Stimulated activated CD4-positive, alpha-beta T cell treated with anti-CD3 and anti-CD28 coated beads, Interleukin-15, amount 100 ng/mL, for 24 hours (primary cell): ENCODE measurements at regions not wholly inside any gene's neighbourhood (a gene's known extent, or its start where the extent isn't known, plus 50 kb on each side); places are given as distances from the start of the nearest gene placed in this dataset.
"Not testable (repeated sequence)": the region's sequence is repeated elsewhere in the genome, so short reads cannot be mapped to it uniquely, and the experiment has no call there.

Experiments
- DNase-seq: peaks from one replicate; pipeline ENCODE4 v3.0.0-alpha.2; 2020

GRCh38 chr6:121885399-121886152 is 450.1 kb downstream of the GJA1 start:
- DNase-seq = no peak

GRCh38 chr6:121886223-121886830 is 450.9 kb downstream of the GJA1 start:
- no peak for DNase-seq

DNA sequence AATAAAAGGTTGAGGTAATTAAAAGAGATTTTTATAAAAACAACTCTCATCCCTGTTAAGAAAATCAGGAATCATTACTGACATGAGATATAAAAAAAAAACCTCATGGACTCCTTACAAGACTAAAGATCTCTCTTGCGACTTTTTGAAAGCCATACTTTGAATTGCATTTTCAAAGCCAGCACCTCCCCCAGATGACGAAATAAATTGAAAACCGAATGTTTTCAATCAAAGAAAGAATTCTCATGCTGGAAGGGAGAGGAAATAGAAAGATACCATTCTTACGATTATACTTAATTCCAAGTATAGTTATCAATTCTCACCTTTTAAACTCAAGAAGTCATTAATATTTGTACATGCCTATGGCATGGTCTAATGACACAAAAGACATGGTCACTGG is 452.3 kb downstream of the GJA1 start:
- no peak for DNase-seq

- DNase-seq = no peak
These were observed 455.0 kb downstream of the GJA1 start for GRCh38 chr6:121890307-121890910.

DNA sequence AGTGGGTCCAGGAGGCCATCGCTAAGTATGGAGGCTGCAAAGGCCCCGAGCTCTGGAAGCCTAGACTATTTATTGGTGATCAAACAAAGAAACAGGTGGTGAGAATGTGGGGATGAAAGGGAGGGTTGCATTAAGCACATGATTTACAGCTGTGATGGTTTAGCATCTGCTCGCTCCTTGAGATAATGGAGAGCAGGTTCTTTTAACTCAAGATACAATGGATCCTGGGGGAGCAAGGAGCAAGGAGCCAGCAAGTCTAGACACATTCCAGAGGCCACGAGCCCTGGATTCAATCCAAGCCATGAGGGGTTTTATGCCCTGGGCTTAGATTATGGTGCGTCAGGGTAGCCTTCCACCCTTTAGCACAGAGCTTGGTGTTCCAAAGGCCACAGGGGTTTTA is 460.3 kb downstream of the GJA1 start:
- DNase-seq = not testable (repeated sequence)

DNA sequence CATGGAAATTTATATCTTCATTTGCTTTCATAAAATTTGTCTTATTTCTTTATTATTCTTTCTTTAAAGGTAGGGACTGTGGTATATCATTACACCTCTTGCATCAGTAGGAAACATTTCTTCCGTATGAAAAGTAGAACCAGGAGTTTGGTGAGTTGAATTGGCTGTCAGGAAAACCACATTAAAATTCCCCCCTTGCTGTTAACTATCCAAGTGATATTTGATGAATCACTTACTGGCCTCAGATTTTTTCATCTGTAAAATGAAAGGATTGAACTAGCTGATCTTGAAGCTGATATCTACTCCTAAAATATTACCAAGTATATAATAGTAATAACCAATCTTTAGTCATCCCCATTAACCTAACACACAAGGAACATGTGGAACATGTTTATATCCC is 460.9 kb downstream of the GJA1 start:
- no peak for DNase-seq

DNA sequence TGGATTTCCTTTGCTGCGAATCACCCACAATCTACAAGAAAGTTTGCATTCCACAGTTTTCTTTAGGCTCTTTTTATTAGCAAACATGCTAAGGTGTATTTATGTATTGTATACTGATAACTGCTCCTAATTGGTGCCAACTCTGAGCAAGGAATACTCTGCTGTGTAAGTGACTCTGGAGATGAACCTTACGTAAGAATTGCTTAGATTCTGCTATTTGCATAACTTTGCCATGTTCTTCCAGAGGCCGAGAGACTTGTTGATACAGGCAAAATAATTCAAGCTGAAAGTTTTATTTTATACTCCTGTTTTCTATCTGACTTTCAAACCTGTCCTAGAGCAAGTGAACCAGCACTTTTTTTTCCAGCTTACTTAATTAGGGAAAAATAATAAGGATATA is 461.3 kb downstream of the GJA1 start:
- DNase-seq = no peak

DNA sequence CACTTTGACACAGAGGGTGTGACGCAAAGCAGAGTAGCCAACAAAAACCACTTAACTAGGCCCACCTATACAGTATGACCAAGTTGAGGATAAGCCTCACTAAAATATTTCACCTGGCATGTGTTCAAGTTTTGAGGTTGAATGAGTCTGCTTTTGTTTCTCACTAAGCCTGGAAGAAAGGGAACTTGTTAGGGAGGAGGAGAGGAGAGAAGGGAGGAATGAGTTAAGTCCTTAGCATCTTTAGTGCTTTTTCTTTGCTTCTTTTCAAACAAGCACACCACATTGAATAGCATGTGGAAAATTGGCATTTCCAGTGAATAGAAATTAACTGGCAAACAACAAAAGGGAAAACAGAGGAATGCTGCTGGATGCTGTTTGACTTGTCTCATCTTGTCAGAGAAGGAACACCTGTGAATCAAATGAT is 461.9 kb downstream of the GJA1 start:
- DNase-seq = no peak

DNA sequence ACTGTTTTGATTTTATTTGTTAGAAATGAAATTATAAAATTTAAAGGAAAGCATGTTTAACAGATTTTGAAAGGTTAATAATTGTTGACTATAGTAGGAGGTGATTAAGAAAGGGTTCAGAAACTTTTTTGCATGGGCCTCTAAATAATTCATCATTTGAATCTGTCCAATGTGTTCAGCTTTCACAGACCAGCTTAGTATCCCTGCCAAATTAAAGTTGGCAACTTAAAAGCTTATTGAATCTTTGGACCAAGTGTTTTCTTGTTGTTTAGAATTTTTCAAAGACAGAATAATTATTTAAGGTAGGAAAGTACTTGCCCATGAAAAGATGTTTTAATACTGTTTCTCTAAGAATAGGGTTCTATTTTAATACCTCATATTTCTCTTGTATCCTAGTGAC is 466.0 kb downstream of the GJA1 start:
- DNase-seq = no peak

DNA sequence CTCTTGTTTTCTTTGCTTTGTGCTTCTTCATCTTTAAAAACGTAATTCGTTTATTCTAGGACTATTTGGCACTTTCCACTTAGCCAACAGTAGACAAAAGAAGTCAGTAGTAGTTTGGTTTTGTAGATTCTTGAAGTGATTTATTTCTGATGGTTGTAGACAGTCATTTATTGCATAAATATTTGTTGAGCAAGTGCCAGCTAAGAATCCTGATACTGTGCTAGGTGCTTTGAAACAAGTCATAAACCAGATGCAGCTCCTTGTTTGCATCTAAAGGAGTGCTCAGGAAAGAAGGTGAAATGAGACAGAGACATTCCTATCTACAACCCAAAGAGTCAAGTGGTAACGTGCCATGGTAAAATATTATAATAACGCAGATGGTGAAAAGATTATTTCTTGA is 469.1 kb downstream of the GJA1 start:
- no peak for DNase-seq

GRCh38 chr6:121912905-121913304 is 477.5 kb downstream of the GJA1 start:
- no peak for DNase-seq

GRCh38 chr6:121917263-121917829 is 481.9 kb downstream of the GJA1 start:
- DNase-seq = no peak

DNA sequence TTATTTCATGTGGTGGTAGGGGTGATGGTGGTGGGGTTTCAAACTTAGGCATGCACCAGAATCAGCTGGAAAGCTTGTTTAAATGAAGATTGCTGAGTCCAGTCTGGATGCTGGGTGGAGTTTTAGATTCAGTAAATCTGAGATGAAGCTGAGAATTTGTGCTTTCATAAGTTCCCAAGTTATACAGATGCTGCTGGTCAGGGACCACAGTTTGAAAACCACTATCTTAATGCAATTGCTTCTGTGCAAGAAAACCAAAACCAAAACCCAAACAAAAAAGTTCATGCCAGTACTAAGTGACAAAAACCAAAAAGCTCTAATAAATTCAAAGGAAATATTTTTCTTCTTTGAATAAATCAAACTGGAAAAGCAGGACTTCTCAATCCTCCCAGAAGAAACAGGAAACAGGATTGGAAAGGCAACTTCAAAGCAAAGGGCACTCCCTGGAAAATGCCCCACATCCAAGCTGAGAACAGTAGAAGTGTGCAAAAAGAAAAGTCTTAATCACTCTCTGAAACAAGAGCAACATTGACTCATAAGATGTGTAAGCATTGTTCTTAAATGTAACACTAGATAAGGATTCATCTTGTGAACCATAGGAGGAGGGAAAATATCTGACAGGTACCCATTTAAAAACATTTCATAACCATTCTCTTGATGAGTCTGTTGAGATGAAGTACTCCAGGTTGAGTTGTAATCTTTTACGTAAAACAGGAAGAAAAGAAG is 481.5 kb upstream of the HSF2 start:
- DNase-seq = no peak

DNA sequence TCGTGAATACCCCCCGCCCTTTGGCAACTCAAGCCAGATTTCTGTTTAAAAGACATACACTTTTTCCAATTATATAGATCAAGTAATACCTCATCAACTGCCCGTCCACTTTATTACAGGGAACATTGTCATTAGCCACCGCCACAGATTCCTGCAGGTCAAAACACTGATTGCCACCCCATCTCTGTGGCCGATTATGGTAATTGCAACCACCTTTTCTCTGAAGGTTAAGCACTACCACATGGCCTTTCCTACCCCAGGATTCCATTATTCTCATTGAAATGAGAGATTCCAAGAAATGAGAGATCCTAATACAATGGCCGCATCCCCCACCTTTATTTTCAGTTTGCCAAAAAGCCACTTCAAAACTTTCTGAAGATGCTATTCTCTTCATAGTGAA is 478.8 kb upstream of the HSF2 start:
- no peak for DNase-seq

- no peak for DNase-seq
These were observed 474.4 kb upstream of the HSF2 start for GRCh38 chr6:121925024-121925423.

DNA sequence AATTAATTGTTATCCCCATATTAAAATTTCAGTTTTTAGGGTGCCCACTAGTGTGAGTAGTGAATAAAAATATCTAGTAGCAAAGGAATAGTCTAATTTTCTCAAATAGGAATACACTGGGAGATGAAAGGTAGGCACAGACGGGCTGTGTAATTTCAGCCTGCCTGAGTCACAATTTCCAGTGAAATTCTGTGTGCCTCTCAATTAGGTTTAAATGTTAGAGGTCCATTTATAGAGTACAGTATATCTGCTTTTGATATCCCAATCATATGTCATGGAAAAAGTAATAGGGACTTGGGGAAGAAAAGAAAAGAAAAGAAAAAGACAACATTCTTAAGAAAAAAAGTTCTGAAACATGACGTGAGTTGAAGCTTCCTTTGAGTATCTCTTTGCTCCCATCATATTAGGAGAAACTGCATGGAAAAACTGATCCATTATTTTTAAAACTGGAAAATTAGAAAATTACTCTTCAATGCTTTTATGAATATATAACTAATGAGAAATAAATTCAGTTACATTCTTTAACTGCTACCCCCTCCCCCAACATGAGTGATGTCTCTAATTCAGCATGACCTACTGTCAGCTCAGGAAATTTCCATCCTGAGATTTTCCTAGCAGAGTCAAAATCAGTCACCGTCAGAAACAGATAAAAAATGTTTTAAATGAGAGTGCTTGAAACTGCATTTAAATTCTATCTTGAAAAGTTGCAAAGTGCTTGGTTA is 473.8 kb upstream of the HSF2 start:
- no peak for DNase-seq

DNA sequence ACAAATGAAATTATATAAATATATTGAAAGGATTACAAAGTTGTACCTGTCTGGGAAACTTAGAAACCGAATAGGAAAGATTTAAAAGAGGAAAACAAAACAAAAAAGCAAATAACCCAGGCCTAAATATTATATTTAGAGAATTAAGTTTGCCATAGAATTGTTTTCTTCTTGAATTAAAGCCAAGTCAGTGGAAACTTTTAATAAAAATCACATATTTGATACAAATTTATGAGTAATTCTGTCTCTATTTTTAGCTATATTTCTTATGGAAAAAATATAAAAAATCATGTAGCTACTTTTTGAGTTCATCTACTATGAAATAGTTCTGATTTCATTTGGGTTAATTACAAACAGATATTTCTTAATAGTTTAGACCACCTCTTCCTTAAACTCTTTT is 470.2 kb upstream of the HSF2 start:
- DNase-seq = no peak

GRCh38 chr6:121932076-121932991 is 467.1 kb upstream of the HSF2 start:
- no peak for DNase-seq

DNA sequence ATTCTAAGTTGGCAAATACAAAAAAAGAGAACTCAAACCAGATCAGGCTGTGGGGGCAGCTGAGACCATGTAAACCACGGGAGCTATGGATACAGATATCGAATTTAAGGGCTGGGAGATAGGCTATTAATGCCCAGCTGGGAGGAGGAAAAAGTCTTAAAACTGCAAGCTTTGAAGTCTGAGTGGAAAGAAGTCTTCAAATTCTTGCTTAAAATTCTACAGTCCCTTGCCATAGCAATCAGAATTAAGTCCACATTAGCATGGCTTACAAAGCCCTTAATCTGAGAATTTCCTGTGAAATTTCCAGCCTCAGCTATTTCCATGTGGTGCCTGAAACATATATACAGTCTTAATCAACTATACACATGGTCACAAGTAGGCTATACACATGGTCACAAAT is 465.0 kb upstream of the HSF2 start:
- DNase-seq = no peak

DNA sequence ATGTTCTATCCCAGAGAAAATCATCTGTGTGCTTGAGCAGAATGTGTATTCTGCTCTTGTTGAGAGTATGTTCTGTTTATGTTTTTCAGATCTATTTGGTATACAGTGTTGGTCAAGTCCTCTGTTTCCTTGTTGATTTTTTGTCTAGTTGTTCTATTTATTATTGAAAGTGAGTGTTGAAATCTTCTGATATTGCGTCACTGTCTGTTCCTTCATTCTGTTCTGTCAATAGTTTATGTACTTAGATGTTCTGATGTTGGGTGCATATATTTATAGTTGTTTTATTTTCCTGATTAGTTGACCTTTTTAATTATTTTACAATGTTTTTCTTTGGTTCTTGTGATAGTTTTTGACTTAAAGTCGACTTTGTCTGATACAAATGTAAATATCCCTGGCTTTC is 458.7 kb upstream of the HSF2 start:
- DNase-seq = no peak

- no peak for DNase-seq
These were observed 455.1 kb upstream of the HSF2 start for GRCh38 chr6:121944354-121944753.

DNA sequence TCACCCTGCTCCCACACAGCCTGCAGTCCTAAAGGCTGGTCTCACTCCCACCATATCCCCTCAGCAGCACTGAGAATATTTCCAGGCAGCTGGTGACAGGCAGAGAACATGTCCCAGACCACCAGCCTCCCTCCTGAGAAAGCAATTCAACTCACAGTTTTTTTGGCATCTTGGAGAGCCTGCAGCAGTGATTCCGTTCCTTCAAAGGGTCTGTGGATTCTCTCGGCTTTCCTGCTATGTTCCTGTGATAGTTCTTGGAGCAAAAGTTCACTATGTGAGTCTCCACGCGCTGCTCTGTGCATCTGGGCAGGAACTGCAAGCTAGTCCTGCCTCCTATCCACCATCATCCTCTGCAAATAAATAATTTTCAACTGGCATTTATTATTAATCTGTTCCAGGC is 448.3 kb upstream of the HSF2 start:
- no peak for DNase-seq
